Neural progenitor cell (in vitro differentiated cells): ENCODE measurements at regions not wholly inside any gene's neighbourhood (a gene's known extent, or its start where the extent isn't known, plus 50 kb on each side); places are given as distances from the start of the nearest gene placed in this dataset.

ENCODE experiments used
- EZH2 ChIP-seq: fragments of 200-600 bp; sonication (generic); IDR thresholded peaks from 2 replicates; pipeline ENCODE4 v1.6.1; 2017; ENCODE audit warnings: antibody characterized with exemption, mild to moderate bottlenecking, moderate library complexity
- EZH2phosphoT487 ChIP-seq: fragments of 200-600 bp; sonication (generic); IDR thresholded peaks from 2 replicates; pipeline ENCODE4 v1.6.1; 2017; ENCODE audit warnings: antibody characterized with exemption
- TF ChIP-seq, protein P1 (sequence below): fragments of 200-600 bp; sonication (generic); IDR thresholded peaks from 2 replicates; pipeline ENCODE4 v1.5.1; 2017; ENCODE audit warnings: antibody characterized with exemption, mild to moderate bottlenecking

DNA sequence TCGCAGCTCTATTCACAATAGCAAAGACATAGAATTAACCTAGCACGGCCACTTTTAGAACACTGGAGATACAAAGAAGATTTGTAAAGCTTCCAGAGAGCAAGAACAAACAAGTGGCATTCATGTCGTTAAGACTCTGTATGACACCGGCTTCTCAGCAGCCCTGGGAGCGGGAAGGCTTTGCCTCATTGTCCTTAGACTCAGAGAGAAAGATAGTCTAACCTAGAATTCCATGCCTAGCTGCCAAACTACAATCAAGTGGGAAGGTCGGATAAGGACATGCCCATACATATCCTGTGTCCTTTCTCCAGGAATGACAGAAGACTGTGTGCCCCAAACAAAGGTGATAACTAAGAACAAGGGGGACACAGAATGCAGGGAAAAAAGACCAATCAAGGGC lies 1038.3 kb downstream of the BCL11B start:
- TF ChIP-seq, protein P1, sequence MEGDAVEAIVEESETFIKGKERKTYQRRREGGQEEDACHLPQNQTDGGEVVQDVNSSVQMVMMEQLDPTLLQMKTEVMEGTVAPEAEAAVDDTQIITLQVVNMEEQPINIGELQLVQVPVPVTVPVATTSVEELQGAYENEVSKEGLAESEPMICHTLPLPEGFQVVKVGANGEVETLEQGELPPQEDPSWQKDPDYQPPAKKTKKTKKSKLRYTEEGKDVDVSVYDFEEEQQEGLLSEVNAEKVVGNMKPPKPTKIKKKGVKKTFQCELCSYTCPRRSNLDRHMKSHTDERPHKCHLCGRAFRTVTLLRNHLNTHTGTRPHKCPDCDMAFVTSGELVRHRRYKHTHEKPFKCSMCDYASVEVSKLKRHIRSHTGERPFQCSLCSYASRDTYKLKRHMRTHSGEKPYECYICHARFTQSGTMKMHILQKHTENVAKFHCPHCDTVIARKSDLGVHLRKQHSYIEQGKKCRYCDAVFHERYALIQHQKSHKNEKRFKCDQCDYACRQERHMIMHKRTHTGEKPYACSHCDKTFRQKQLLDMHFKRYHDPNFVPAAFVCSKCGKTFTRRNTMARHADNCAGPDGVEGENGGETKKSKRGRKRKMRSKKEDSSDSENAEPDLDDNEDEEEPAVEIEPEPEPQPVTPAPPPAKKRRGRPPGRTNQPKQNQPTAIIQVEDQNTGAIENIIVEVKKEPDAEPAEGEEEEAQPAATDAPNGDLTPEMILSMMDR, result no peak
- TF ChIP-seq EZH2 (no peak), EZH2phosphoT487 (no peak)
